Transverse colon (tissue), 3 donors: ENCODE measurements at regions not wholly inside any gene's neighbourhood (a gene's known extent, or its start where the extent isn't known, plus 50 kb on each side); places are given as distances from the start of the nearest gene placed in this dataset.

Experiments
- EP300 ChIP-seq: sonication (generic); formaldehyde crosslinking; IDR thresholded peaks from one replicate; pipeline ENCODE4 v1.6.1; 2017; ENCODE audit warnings: antibody characterized with exemption, low read depth
- TF ChIP-seq, protein P1 (sequence below), 5 experiments: fragments of 200-600 bp in 3 of 5; fragments of 450-650 bp in 2 of 5; sonication (generic) in 3 of 5; IDR thresholded peaks; 1 replicate in 2 of 5; 2 replicates in 3 of 5; pipeline ENCODE4 v1.5.1; 2016 to 2017; ENCODE audit warnings: antibody characterized with exemption in 5 of 5, inconsistent platforms in 3 of 5, mild to moderate bottlenecking in 2 of 5, moderate library complexity in 1 of 5

DNA sequence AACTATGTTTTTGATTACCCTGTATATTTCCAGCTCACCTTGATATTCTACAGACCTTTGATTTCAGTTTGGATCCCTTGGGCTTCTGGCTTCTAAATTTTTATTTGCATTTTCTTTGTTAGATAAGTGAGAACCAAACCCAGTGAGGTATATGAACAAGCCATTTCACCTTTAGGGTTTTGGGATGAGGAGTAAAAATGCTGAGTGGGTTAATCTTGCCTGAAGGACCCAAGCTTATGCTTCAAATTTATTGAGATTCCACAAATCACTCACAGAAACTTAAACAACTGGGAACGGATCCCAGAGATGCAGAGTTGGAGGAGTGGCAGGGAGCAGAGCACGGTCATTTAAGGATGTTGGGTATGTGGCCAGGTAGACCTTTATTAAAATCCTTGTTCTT is 263.3 kb upstream of the BMP2 start:
- no peak for TF ChIP-seq EP300
- TF ChIP-seq, protein P1, sequence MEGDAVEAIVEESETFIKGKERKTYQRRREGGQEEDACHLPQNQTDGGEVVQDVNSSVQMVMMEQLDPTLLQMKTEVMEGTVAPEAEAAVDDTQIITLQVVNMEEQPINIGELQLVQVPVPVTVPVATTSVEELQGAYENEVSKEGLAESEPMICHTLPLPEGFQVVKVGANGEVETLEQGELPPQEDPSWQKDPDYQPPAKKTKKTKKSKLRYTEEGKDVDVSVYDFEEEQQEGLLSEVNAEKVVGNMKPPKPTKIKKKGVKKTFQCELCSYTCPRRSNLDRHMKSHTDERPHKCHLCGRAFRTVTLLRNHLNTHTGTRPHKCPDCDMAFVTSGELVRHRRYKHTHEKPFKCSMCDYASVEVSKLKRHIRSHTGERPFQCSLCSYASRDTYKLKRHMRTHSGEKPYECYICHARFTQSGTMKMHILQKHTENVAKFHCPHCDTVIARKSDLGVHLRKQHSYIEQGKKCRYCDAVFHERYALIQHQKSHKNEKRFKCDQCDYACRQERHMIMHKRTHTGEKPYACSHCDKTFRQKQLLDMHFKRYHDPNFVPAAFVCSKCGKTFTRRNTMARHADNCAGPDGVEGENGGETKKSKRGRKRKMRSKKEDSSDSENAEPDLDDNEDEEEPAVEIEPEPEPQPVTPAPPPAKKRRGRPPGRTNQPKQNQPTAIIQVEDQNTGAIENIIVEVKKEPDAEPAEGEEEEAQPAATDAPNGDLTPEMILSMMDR (IDR thresholded peaks at IDR 0.05), result no peak
